HUES64 (cell line): ENCODE measurements at regions not wholly inside any gene's neighbourhood (a gene's known extent, or its start where the extent isn't known, plus 50 kb on each side); places are given as distances from the start of the nearest gene placed in this dataset.

Experiments
- H3K27ac ChIP-seq: 2 replicates; pipeline ENCODE4 v1.7.0; 2013; ENCODE audit warnings: low read depth, low read length, inconsistent platforms
- H3K27me3 ChIP-seq: 2 replicates; pipeline ENCODE4 v1.6.1; 2013; ENCODE audit warnings: mild to moderate bottlenecking, low read length; ENCODE audit not compliant: insufficient read depth
- H3K36me3 ChIP-seq: 2 replicates; pipeline ENCODE4 v1.6.1; 2013; ENCODE audit warnings: mild to moderate bottlenecking, low read length; ENCODE audit not compliant: insufficient read depth
- H3K4me1 ChIP-seq: 2 replicates; pipeline ENCODE4 v1.6.1; 2013; ENCODE audit warnings: mild to moderate bottlenecking, low read length, moderate library complexity; ENCODE audit not compliant: insufficient read depth
- H3K4me3 ChIP-seq: 2 replicates; pipeline ENCODE4 v1.5.1; 2013; ENCODE audit warnings: mild to moderate bottlenecking, low read length, moderate library complexity
- H3K9ac ChIP-seq: 2 replicates; pipeline ENCODE4 v1.6.1; 2013; ENCODE audit warnings: mild to moderate bottlenecking, low read depth, low read length
- H3K9me3 ChIP-seq: 2 replicates; pipeline ENCODE4 v1.6.1; 2013; ENCODE audit warnings: low read depth, low read length; ENCODE audit not compliant: insufficient read depth
- WGBS: fragments of 150-250, 120-280 bp; methylation state at CpG from one replicate; pipeline ENCODE4 v1.1.7; 2013; ENCODE audit warnings: missing lambda C conversion rate; 5-methylcytosine and 5-hydroxymethylcytosine counted together

GRCh38 chr11:11077898-11078297, 220.0 kb upstream of the ZBED5 start:
- WGBS = 95% methylated on average over 4 of the region's 4 CpGs
- H3K36me3 ChIP-seq = no peaks in the 10 kb centered on the region
- no peak overlapping the region for H3K9ac ChIP-seq
- H3K9me3 ChIP-seq = no peaks in the 10 kb centered on the region
- peaks cover 25% of the 10 kb centered on the region for H3K4me1 ChIP-seq
- no peaks in the 10 kb centered on the region for H3K27me3 ChIP-seq
- H3K4me3 ChIP-seq = no peak overlapping the region
- no peak overlapping the region for H3K27ac ChIP-seq

- Histone ChIP-seq H3K4me1 (peaks cover 30% of the 10 kb centered on the region), H3K36me3 (no peaks in the 10 kb centered on the region), H3K9ac (no peak overlapping the region), H3K4me3 (no peak overlapping the region), H3K9me3 (no peaks in the 10 kb centered on the region), H3K27ac (no peak overlapping the region), H3K27me3 (no peaks in the 10 kb centered on the region)
- 82% methylated on average over 6 of the region's 6 CpGs for WGBS
Measured at GRCh38 chr11:11076879-11077278, 219.0 kb upstream of the ZBED5 start.

GRCh38 chr11:11076276-11076675, 218.4 kb upstream of the ZBED5 start:
- no peak overlapping the region for H3K9ac ChIP-seq
- H3K27ac ChIP-seq = no peak overlapping the region
- peaks cover 30% of the 10 kb centered on the region for H3K4me1 ChIP-seq
- WGBS = 81% methylated on average over 4 of the region's 4 CpGs
- H3K36me3 ChIP-seq = no peaks in the 10 kb centered on the region
- no peaks in the 10 kb centered on the region for H3K9me3 ChIP-seq
- no peaks in the 10 kb centered on the region for H3K27me3 ChIP-seq
- H3K4me3 ChIP-seq = no peak overlapping the region

- no peaks in the 10 kb centered on the region for H3K9me3 ChIP-seq
- H3K9ac ChIP-seq = no peak overlapping the region
- no peaks in the 10 kb centered on the region for H3K36me3 ChIP-seq
- no peaks in the 10 kb centered on the region for H3K27me3 ChIP-seq
- 75% methylated on average over 6 of the region's 6 CpGs for WGBS
- no peak overlapping the region for H3K27ac ChIP-seq
- H3K4me3 ChIP-seq = no peak overlapping the region
- H3K4me1 ChIP-seq = peaks cover 27% of the 10 kb centered on the region
Measured at GRCh38 chr11:11075515-11076171, 217.8 kb upstream of the ZBED5 start.

- Histone ChIP-seq H3K27ac (no peak overlapping the region), H3K4me3 (no peak overlapping the region), H3K36me3 (no peaks in the 10 kb centered on the region), H3K4me1 (peaks cover 23% of the 10 kb centered on the region), H3K9ac (no peak overlapping the region), H3K27me3 (no peaks in the 10 kb centered on the region), H3K9me3 (no peaks in the 10 kb centered on the region)
- 83% methylated on average over 11 of the region's 11 CpGs for WGBS
Measured at GRCh38 chr11:11074686-11075335, 217.0 kb upstream of the ZBED5 start.

- H3K27ac ChIP-seq = no peak overlapping the region
- H3K27me3 ChIP-seq = no peaks in the 10 kb centered on the region
- 100% methylated on average over 1 of the region's 1 CpG for WGBS
- H3K9ac ChIP-seq = no peak overlapping the region
- H3K4me1 ChIP-seq = peaks cover 23% of the 10 kb centered on the region
- no peaks in the 10 kb centered on the region for H3K36me3 ChIP-seq
- H3K9me3 ChIP-seq = no peaks in the 10 kb centered on the region
- no peak overlapping the region for H3K4me3 ChIP-seq
Measured at GRCh38 chr11:11073996-11074395, 216.1 kb upstream of the ZBED5 start.

- Histone ChIP-seq H3K27me3 (no peaks in the 10 kb centered on the region), H3K27ac (peak overlapping the region; percentile 43; the same call in 1 of the 2 replicates), H3K9ac (no peak overlapping the region), H3K4me1 (peaks cover 23% of the 10 kb centered on the region), H3K9me3 (no peaks in the 10 kb centered on the region), H3K4me3 (no peak overlapping the region), H3K36me3 (no peaks in the 10 kb centered on the region)
- WGBS = 17% methylated on average over 3 of the region's 3 CpGs
Measured at GRCh38 chr11:11072067-11072466, 214.2 kb upstream of the ZBED5 start.

- no peaks in the 10 kb centered on the region for H3K27me3 ChIP-seq
- H3K4me1 ChIP-seq = peaks cover 23% of the 10 kb centered on the region
- H3K9ac ChIP-seq = no peak overlapping the region
- H3K27ac ChIP-seq = no peak overlapping the region
- no peaks in the 10 kb centered on the region for H3K36me3 ChIP-seq
- WGBS = 51% methylated on average over 1 of the region's 1 CpG
- H3K9me3 ChIP-seq = no peaks in the 10 kb centered on the region
- no peak overlapping the region for H3K4me3 ChIP-seq
Measured at GRCh38 chr11:11071486-11071885, 213.6 kb upstream of the ZBED5 start.

GRCh38 chr11:11070976-11071375, 213.1 kb upstream of the ZBED5 start:
- H3K27me3 ChIP-seq = no peaks in the 10 kb centered on the region
- H3K4me3 ChIP-seq = no peak overlapping the region
- no peaks in the 10 kb centered on the region for H3K9me3 ChIP-seq
- peaks cover 26% of the 10 kb centered on the region for H3K4me1 ChIP-seq
- H3K36me3 ChIP-seq = no peaks in the 10 kb centered on the region
- WGBS = 86% methylated on average over 9 of the region's 9 CpGs
- H3K9ac ChIP-seq = no peak overlapping the region
- no peak overlapping the region for H3K27ac ChIP-seq

- no peaks in the 10 kb centered on the region for H3K36me3 ChIP-seq
- 90% methylated on average over 9 of the region's 9 CpGs for WGBS
- H3K9me3 ChIP-seq = no peaks in the 10 kb centered on the region
- no peak overlapping the region for H3K27ac ChIP-seq
- no peaks in the 10 kb centered on the region for H3K27me3 ChIP-seq
- H3K4me3 ChIP-seq = no peak overlapping the region
- H3K4me1 ChIP-seq = peaks cover 30% of the 10 kb centered on the region
- H3K9ac ChIP-seq = no peak overlapping the region
Measured at GRCh38 chr11:11069841-11070835, 212.3 kb upstream of the ZBED5 start.

- H3K4me3 ChIP-seq = no peak overlapping the region
- H3K4me1 ChIP-seq = peaks cover 37% of the 10 kb centered on the region
- H3K27ac ChIP-seq = no peak overlapping the region
- H3K27me3 ChIP-seq = no peaks in the 10 kb centered on the region
- H3K9ac ChIP-seq = no peak overlapping the region
- no peaks in the 10 kb centered on the region for H3K36me3 ChIP-seq
- WGBS = 91% methylated on average over 4 of the region's 4 CpGs
- H3K9me3 ChIP-seq = no peaks in the 10 kb centered on the region
Measured at GRCh38 chr11:11068113-11068512, 210.3 kb upstream of the ZBED5 start.
